ENCODE measurements at regions not wholly inside any gene's neighbourhood (a gene's known extent, or its start where the extent isn't known, plus 50 kb on each side); places are given as distances from the start of the nearest gene placed in this dataset.
A peak's percentile ranks its signal among the peaks of the same experiment; 100 is the strongest.

- Histone ChIP-seq H3K9me3 (ENCODE audit: control insufficient read depth in 2 of 2, insufficient read depth in 1 of 2, low read length in 1 of 2) (no peaks in the 10 kb centered on the region), H3K4me1 (ENCODE audit: control insufficient read depth in 2 of 2, insufficient read depth in 2 of 2, low read length in 2 of 2) (no peaks in the 10 kb centered on the region), H3K36me3 (ENCODE audit: control insufficient read depth in 2 of 2, insufficient read depth in 2 of 2, low read length in 1 of 2) (no peaks in the 10 kb centered on the region), H3K27ac (ENCODE audit: low read depth in 1 of 2, low read length in 1 of 2) (no peak overlapping the region), H3K27me3 (ENCODE audit: control insufficient read depth in 2 of 2, insufficient read depth in 1 of 2, low read length in 1 of 2) (no peaks in the 10 kb centered on the region), H3K4me3 (ENCODE audit: low read length in 2 of 2) (no peak overlapping the region)
- no peak for DNase-seq (ENCODE audit: low read depth in 6 of 9, low spot score in 9 of 9)
- WGBS: 64% methylated on average over 3 of the region's 3 CpGs
Observed at GRCh38 chr11:13834463-13834862, 128.1 kb upstream of the SPON1 start.

DNA sequence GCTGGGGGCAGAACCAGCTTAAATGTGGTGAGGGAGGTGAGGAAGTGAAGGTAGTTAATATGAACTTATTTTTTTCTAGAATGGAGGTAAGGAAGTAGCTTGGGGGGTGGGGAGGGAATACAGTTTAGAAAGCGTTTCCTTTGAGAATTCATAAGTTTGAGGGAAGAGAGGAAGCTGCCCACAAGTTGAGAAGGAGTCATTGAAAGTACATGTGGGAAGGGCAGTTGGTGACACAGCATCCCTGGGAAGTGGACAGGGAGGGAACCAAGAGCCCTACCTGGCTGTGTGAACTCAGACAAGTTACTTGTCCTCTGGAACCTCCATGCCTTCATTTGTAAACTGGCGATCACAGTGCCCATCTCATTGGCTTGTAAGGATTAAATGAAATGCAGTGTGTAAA, 125.9 kb upstream of the SPON1 start:
- H3K4me3 ChIP-seq (ENCODE audit: low read length in 2 of 2): no peak overlapping the region
- DNase-seq (ENCODE audit: low read depth in 6 of 9, low spot score in 9 of 9): no peak
- H3K27ac ChIP-seq (ENCODE audit: low read depth in 1 of 2, low read length in 1 of 2): no peak overlapping the region
- no peaks in the 10 kb centered on the region for H3K9me3 ChIP-seq (ENCODE audit: control insufficient read depth in 2 of 2, insufficient read depth in 1 of 2, low read length in 1 of 2)
- WGBS: 93% methylated on average over 2 of the region's 2 CpGs
- no peaks in the 10 kb centered on the region for H3K4me1 ChIP-seq (ENCODE audit: control insufficient read depth in 2 of 2, insufficient read depth in 2 of 2, low read length in 2 of 2)
- H3K27me3 ChIP-seq (ENCODE audit: control insufficient read depth in 2 of 2, insufficient read depth in 1 of 2, low read length in 1 of 2): no peaks in the 10 kb centered on the region
- H3K36me3 ChIP-seq (ENCODE audit: control insufficient read depth in 2 of 2, insufficient read depth in 2 of 2, low read length in 1 of 2): no peaks in the 10 kb centered on the region

DNA sequence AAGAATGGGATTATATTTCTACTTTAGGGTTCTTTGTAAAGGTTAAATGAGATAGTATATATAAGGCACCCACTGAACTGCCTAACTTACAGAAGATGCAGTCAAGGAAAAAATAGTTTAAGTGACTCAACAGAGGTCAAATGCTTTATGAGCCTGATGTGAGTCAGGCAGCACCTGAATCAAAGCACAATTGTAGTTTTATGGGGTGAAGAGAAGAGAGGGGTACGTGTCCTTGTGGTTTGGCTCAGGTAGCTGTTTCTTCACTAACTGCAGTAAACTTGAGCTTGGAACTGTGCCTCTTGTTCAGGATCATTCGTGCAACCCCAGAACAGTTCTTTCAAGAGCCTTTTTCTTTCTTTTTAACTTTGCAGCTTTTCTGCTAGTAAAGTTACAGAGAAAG, 125.2 kb upstream of the SPON1 start:
- no peaks in the 10 kb centered on the region for H3K4me1 ChIP-seq (ENCODE audit: control insufficient read depth in 2 of 2, insufficient read depth in 2 of 2, low read length in 2 of 2)
- H3K9me3 ChIP-seq (ENCODE audit: control insufficient read depth in 2 of 2, insufficient read depth in 1 of 2, low read length in 1 of 2): no peaks in the 10 kb centered on the region
- 79% methylated on average over 2 of the region's 2 CpGs for WGBS
- no peak overlapping the region for H3K27ac ChIP-seq (ENCODE audit: low read depth in 1 of 2, low read length in 1 of 2)
- no peaks in the 10 kb centered on the region for H3K36me3 ChIP-seq (ENCODE audit: control insufficient read depth in 2 of 2, insufficient read depth in 2 of 2, low read length in 1 of 2)
- H3K4me3 ChIP-seq (ENCODE audit: low read length in 2 of 2): no peak overlapping the region
- DNase-seq (ENCODE audit: low read depth in 6 of 9, low spot score in 9 of 9): no peak
- H3K27me3 ChIP-seq (ENCODE audit: control insufficient read depth in 2 of 2, insufficient read depth in 1 of 2, low read length in 1 of 2): no peaks in the 10 kb centered on the region

DNA sequence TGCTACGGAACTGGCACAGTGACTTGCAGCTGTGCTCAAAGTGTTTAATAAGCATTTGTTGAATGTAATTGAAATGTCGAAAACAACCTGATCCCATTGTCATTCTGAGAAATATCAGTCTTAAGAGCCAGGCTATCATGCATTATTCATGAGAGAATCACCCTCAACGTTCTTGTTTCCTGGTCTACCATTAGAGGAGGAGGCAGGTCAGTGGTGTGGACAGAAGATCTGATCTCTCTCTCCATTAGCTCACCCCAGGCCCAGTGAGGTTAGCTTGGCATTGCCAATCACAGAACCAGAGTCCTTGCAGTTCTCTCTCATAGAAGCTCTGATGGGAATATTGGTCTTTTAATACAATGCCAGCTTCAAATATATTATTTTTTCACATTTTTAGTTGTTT, 121.1 kb upstream of the SPON1 start:
- DNase-seq (ENCODE audit: low read depth in 6 of 9, low spot score in 9 of 9): no peak
- H3K27ac ChIP-seq (ENCODE audit: low read depth in 1 of 2, low read length in 1 of 2): no peak overlapping the region
- H3K4me3 ChIP-seq (ENCODE audit: low read length in 2 of 2): no peak overlapping the region
- 91% methylated on average over 3 of the region's 3 CpGs for WGBS
- no peaks in the 10 kb centered on the region for H3K36me3 ChIP-seq (ENCODE audit: control insufficient read depth in 2 of 2, insufficient read depth in 2 of 2, low read length in 1 of 2)
- H3K9me3 ChIP-seq (ENCODE audit: control insufficient read depth in 2 of 2, insufficient read depth in 1 of 2, low read length in 1 of 2): no peaks in the 10 kb centered on the region
- no peaks in the 10 kb centered on the region for H3K27me3 ChIP-seq (ENCODE audit: control insufficient read depth in 2 of 2, insufficient read depth in 1 of 2, low read length in 1 of 2)
- no peaks in the 10 kb centered on the region for H3K4me1 ChIP-seq (ENCODE audit: control insufficient read depth in 2 of 2, insufficient read depth in 2 of 2, low read length in 2 of 2)

DNA sequence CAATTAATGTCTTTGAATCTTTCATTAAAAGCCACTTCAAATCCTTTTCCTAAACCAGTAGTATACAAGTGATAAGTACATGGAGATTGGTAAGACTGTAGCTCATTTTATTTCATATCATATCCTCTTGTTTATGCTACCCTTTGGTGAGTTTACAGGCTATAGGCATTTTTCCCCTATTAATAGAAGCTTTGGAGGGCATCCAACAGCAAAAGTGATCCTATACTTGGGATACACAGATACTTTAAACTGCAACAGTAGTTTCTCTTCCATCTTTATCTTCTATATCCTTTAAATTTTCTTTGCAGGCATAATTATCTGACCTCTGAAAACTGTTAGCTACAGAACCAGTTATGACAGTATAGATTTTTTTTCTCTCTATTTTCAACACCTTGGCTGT, 114.5 kb upstream of the SPON1 start:
- no peak for DNase-seq (ENCODE audit: low read depth in 6 of 9, low spot score in 9 of 9)
- Histone ChIP-seq H3K27ac (ENCODE audit: low read depth in 1 of 2, low read length in 1 of 2) (no peak overlapping the region), H3K4me3 (ENCODE audit: low read length in 2 of 2) (no peak overlapping the region)

GRCh38 chr11:13850231-13851005, 112.1 kb upstream of the SPON1 start:
- peak in 1 of 9 donors; percentile 25 for DNase-seq (ENCODE audit: low read depth in 6 of 9, low spot score in 9 of 9)
- H3K9me3 ChIP-seq (ENCODE audit: control insufficient read depth in 2 of 2, insufficient read depth in 1 of 2, low read length in 1 of 2): no peaks in the 10 kb centered on the region
- no peaks in the 10 kb centered on the region for H3K36me3 ChIP-seq (ENCODE audit: control insufficient read depth in 2 of 2, insufficient read depth in 2 of 2, low read length in 1 of 2)
- 48% methylated on average over 5 of the region's 5 CpGs for WGBS
- H3K4me1 ChIP-seq (ENCODE audit: control insufficient read depth in 2 of 2, insufficient read depth in 2 of 2, low read length in 2 of 2): no peaks in the 10 kb centered on the region
- no peak overlapping the region for H3K27ac ChIP-seq (ENCODE audit: low read depth in 1 of 2, low read length in 1 of 2)
- H3K4me3 ChIP-seq (ENCODE audit: low read length in 2 of 2): no peak overlapping the region
- H3K27me3 ChIP-seq (ENCODE audit: control insufficient read depth in 2 of 2, insufficient read depth in 1 of 2, low read length in 1 of 2): no peaks in the 10 kb centered on the region

More for the DNA sequence above, 114.5 kb upstream of the SPON1 start:
- Histone ChIP-seq H3K4me1 (ENCODE audit: control insufficient read depth in 2 of 2, insufficient read depth in 2 of 2, low read length in 2 of 2) (no peaks in the 10 kb centered on the region), H3K27me3 (ENCODE audit: control insufficient read depth in 2 of 2, insufficient read depth in 1 of 2, low read length in 1 of 2) (no peaks in the 10 kb centered on the region), H3K36me3 (ENCODE audit: control insufficient read depth in 2 of 2, insufficient read depth in 2 of 2, low read length in 1 of 2) (no peaks in the 10 kb centered on the region), H3K9me3 (ENCODE audit: control insufficient read depth in 2 of 2, insufficient read depth in 1 of 2, low read length in 1 of 2) (no peaks in the 10 kb centered on the region)

DNA sequence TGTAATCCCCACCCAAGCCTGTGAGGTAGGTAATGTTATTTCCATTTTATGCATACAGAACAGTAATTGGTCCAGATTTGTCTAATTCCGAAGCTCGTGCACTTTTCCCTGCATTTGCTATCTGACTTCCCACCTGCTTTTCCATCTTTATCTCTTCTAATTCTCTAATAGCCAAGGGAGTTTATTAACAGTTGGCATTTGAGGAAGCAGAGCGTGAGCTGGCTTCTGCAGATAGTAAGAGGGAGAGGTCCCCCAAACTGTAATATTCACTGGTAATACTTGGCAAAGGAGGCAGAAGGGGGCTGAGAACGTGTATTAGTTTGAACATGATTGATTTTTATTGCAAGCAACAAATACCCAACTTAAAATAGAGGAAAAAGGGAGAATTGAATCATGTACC, 110.8 kb upstream of the SPON1 start:
- WGBS: 86% methylated on average over 4 of the region's 4 CpGs

DNA sequence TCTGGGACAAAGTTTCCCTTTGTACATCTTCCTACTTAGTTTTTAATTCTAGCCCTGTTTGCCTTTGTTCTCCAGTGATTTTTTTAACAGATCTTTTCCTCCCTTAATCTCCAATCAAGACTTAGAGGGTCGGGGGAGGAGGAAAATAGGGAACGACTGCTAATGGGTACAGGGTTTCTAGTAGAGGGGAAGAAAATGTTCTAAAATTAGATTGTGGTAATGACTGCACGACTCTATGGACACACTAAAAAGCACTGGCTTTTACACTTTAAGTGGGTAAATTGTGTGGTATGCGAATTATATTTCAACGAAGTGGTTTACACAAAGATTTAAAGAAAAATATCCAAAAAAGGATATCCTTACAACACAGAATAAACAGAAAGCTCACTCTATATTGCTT, 110.0 kb upstream of the SPON1 start:
- Histone ChIP-seq H3K4me3 (ENCODE audit: low read length in 2 of 2) (no peak overlapping the region), H3K9me3 (ENCODE audit: control insufficient read depth in 2 of 2, insufficient read depth in 1 of 2, low read length in 1 of 2) (no peaks in the 10 kb centered on the region), H3K36me3 (ENCODE audit: control insufficient read depth in 2 of 2, insufficient read depth in 2 of 2, low read length in 1 of 2) (no peaks in the 10 kb centered on the region), H3K4me1 (ENCODE audit: control insufficient read depth in 2 of 2, insufficient read depth in 2 of 2, low read length in 2 of 2) (no peaks in the 10 kb centered on the region), H3K27ac (ENCODE audit: low read depth in 1 of 2, low read length in 1 of 2) (no peak overlapping the region), H3K27me3 (ENCODE audit: control insufficient read depth in 2 of 2, insufficient read depth in 1 of 2, low read length in 1 of 2) (no peaks in the 10 kb centered on the region)
- 27% methylated on average over 5 of the region's 5 CpGs for WGBS
- no peak for DNase-seq (ENCODE audit: low read depth in 6 of 9, low spot score in 9 of 9)

More for the DNA sequence above, 110.8 kb upstream of the SPON1 start:
- Histone ChIP-seq H3K4me1 (ENCODE audit: control insufficient read depth in 2 of 2, insufficient read depth in 2 of 2, low read length in 2 of 2) (no peaks in the 10 kb centered on the region), H3K27me3 (ENCODE audit: control insufficient read depth in 2 of 2, insufficient read depth in 1 of 2, low read length in 1 of 2) (no peaks in the 10 kb centered on the region), H3K4me3 (ENCODE audit: low read length in 2 of 2) (no peak overlapping the region), H3K9me3 (ENCODE audit: control insufficient read depth in 2 of 2, insufficient read depth in 1 of 2, low read length in 1 of 2) (no peaks in the 10 kb centered on the region), H3K36me3 (ENCODE audit: control insufficient read depth in 2 of 2, insufficient read depth in 2 of 2, low read length in 1 of 2) (no peaks in the 10 kb centered on the region), H3K27ac (ENCODE audit: low read depth in 1 of 2, low read length in 1 of 2) (no peak overlapping the region)
- no peak for DNase-seq (ENCODE audit: low read depth in 6 of 9, low spot score in 9 of 9)

- H3K4me1 ChIP-seq (ENCODE audit: control insufficient read depth in 2 of 2, insufficient read depth in 2 of 2, low read length in 2 of 2): peaks cover 4 to 12% of the 10 kb centered on the region in 2 donors
- H3K36me3 ChIP-seq (ENCODE audit: control insufficient read depth in 2 of 2, insufficient read depth in 2 of 2, low read length in 1 of 2): no peaks in the 10 kb centered on the region
- no peak for DNase-seq (ENCODE audit: low read depth in 6 of 9, low spot score in 9 of 9)
- no peak overlapping the region for H3K27ac ChIP-seq (ENCODE audit: low read depth in 1 of 2, low read length in 1 of 2)
- H3K27me3 ChIP-seq (ENCODE audit: control insufficient read depth in 2 of 2, insufficient read depth in 1 of 2, low read length in 1 of 2): no peaks in the 10 kb centered on the region
- H3K4me3 ChIP-seq (ENCODE audit: low read length in 2 of 2): no peak overlapping the region
- 97% methylated on average over 3 of the region's 3 CpGs for whole genome bisulfite sequencing
- no peaks in the 10 kb centered on the region for H3K9me3 ChIP-seq (ENCODE audit: control insufficient read depth in 2 of 2, insufficient read depth in 1 of 2, low read length in 1 of 2)
Observed at GRCh38 chr11:13857828-13858227, 104.7 kb upstream of the SPON1 start.

Data from thymus (tissue), 11 donors.